ENCODE measurements at regions not wholly inside any gene's neighbourhood (a gene's known extent, or its start where the extent isn't known, plus 50 kb on each side); places are given as distances from the start of the nearest gene placed in this dataset.
"Not testable (repeated sequence)": the region's sequence is repeated elsewhere in the genome, so short reads cannot be mapped to it uniquely, and the experiment has no call there.

- H3K27ac ChIP-seq, result no peak overlapping the region
- H3K36me3 ChIP-seq, result no peaks in the 10 kb centered on the region
- intact Hi-C loops (cut with DNase I; ENCODE audit: low total_unique reads), result no loop called here
- no peaks in the 10 kb centered on the region for H3K9me3 ChIP-seq
- no peak overlapping the region for H3K4me3 ChIP-seq
- TF ChIP-seq CTCF (IDR thresholded peaks at IDR 0.05), result no peak
- no peak for TF ChIP-seq POLR2A (IDR thresholded peaks at IDR 0.05)
- no peaks in the 10 kb centered on the region for H3K27me3 ChIP-seq
- DNase-seq, result no peak
- H3K4me1 ChIP-seq, result no peaks in the 10 kb centered on the region
Measured at GRCh38 chr3:106097817-106098435, 229.1 kb upstream of the CBLB start.

DNA sequence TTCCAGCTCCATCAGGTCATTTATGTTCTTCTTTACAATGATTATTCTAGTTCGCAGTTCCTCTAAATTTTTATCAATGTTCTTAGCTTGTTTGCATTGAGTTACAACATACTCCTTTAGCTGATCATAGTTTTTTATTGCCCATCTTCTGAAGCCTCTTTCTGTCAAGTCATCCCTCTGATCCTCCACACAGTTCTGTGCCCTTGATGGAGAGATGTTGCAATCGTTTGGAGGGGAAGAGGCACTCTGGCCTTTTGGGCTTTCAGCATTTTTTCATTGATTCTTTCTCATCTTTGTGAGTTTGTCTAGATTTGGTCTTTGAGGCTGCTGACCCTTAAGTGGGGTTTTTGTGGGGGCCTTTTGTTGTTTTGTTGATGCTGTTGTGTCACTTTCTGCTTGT is 234.6 kb upstream of the CBLB start:
- Histone ChIP-seq H3K36me3 (no peaks in the 10 kb centered on the region), H3K27ac (no peak overlapping the region), H3K4me1 (no peaks in the 10 kb centered on the region), H3K4me3 (no peak overlapping the region), H3K9me3 (no peaks in the 10 kb centered on the region), H3K27me3 (no peaks in the 10 kb centered on the region)
- intact Hi-C loops (cut with DNase I; ENCODE audit: low total_unique reads), result no loop called here
- no peak for DNase-seq
- TF ChIP-seq CTCF (IDR thresholded peaks at IDR 0.05), result no peak
- TF ChIP-seq POLR2A (IDR thresholded peaks at IDR 0.05), result no peak

DNA sequence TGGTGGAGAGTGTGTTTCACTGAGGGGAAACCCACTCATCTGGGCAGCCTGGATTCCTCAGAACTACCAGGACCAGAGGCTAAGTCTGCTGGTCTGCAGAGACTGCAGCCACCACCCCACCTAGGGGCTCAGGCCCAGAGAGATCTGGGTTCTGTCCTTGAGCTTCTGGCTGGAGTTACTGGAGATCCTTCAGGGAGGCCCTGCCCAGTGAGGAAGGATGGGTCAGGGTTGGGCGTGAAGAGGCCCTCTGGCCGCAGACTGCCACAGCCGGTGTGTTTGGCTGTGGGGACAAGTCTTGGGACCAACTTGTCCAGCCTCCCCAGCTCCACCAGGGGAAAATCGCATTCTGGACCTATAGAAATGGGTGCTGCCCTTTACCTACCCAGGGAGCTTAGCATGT is 235.3 kb upstream of the CBLB start:
- H3K4me1 ChIP-seq, result no peaks in the 10 kb centered on the region
- H3K9me3 ChIP-seq, result no peaks in the 10 kb centered on the region
- no peaks in the 10 kb centered on the region for H3K27me3 ChIP-seq

GRCh38 chr3:106108925-106109324 is 240.1 kb upstream of the CBLB start:
- Histone ChIP-seq H3K4me1 (no peaks in the 10 kb centered on the region), H3K36me3 (no peaks in the 10 kb centered on the region), H3K4me3 (no peak overlapping the region), H3K27ac (no peak overlapping the region), H3K27me3 (no peaks in the 10 kb centered on the region), H3K9me3 (no peaks in the 10 kb centered on the region)
- DNase-seq, result no peak
- TF ChIP-seq CTCF (IDR thresholded peaks at IDR 0.05), result no peak
- no peak for TF ChIP-seq POLR2A (IDR thresholded peaks at IDR 0.05)
- intact Hi-C loops (cut with DNase I; ENCODE audit: low total_unique reads), result no loop called here

More for the DNA sequence above, 235.3 kb upstream of the CBLB start:
- TF ChIP-seq CTCF (IDR thresholded peaks at IDR 0.05) (no peak), POLR2A (IDR thresholded peaks at IDR 0.05) (no peak)
- no peak overlapping the region for H3K27ac ChIP-seq
- no peak for DNase-seq
- H3K36me3 ChIP-seq, result no peaks in the 10 kb centered on the region
- H3K4me3 ChIP-seq, result no peak overlapping the region
- intact Hi-C loops (cut with DNase I; ENCODE audit: low total_unique reads), result no loop called here

- H3K27ac ChIP-seq; H3K4me1 ChIP-seq; H3K9me3 ChIP-seq; DNase-seq; H3K27me3 ChIP-seq; H3K36me3 ChIP-seq; H3K4me3 ChIP-seq; intact Hi-C loops (cut with DNase I; ENCODE audit: low total_unique reads): not testable (repeated sequence)
Measured at GRCh38 chr3:106112561-106112960, 243.7 kb upstream of the CBLB start.

DNA sequence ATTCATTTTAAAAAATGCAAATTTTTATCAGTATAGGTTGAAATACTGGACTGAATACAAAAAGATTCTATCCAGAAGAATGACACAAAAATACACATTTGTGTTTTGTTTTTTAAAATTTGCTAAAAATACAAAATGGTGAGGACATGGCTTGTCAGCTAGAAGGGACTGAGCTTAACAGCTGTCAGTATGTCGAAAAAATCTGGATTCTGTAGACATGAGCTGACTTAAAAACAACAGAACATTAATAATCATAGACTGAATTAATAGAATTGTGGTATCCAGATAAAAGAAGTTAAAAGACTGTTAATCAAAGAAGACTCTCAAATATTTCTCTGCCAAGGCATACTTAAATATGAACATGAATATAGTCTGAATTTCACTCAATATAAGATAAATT is 244.9 kb upstream of the CBLB start:
- Histone ChIP-seq H3K27ac (no peak overlapping the region), H3K36me3 (no peaks in the 10 kb centered on the region), H3K9me3 (no peaks in the 10 kb centered on the region), H3K4me1 (no peaks in the 10 kb centered on the region), H3K4me3 (no peak overlapping the region), H3K27me3 (no peaks in the 10 kb centered on the region)
- intact Hi-C loops (cut with DNase I; ENCODE audit: low total_unique reads), result no loop called here
- TF ChIP-seq CTCF (IDR thresholded peaks at IDR 0.05) (no peak), POLR2A (IDR thresholded peaks at IDR 0.05) (no peak)
- no peak for DNase-seq

Data from uterus (tissue), 3 donors.